ENCODE measurements at regions not wholly inside any gene's neighbourhood (a gene's known extent, or its start where the extent isn't known, plus 50 kb on each side); places are given as distances from the start of the nearest gene placed in this dataset.

DNA sequence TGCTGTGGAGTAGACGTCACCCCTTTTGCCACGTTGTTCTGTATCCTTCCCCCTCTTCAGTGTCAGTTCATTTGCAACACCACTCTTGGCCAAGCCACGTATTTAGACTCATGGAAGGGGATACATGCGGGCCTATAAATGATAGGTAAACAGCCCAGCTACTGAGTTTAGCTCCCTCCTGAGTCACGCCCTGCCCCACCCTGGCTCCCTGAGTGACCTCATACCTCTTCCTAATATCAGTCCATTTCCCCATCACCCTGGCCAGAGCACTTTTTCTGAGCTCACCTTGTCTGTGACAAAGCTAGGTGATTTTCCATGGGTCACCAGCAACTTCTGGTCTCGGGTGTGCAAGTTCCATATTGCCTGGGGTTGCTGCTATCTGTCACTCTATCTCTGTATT is 147.2 kb upstream of the MAF start:
- no peak overlapping the region for H3K27ac Mint-ChIP-seq (ENCODE audit: low read depth)
- H3K9me3 Mint-ChIP-seq, result no peaks in the 10 kb centered on the region
- no peak for DNase-seq (ENCODE audit: low spot score in 2 of 2)
- H3K27me3 Mint-ChIP-seq, result peaks cover 46% of the 10 kb centered on the region
- no peaks in the 10 kb centered on the region for H3K4me1 Mint-ChIP-seq
- no peak overlapping the region for H3K4me3 Mint-ChIP-seq
- H3K36me3 Mint-ChIP-seq (ENCODE audit: insufficient read depth), result peaks cover 2% of the 10 kb centered on the region
- no peak for ATAC-seq (replicated peaks; ENCODE audit: extremely low read depth, poor library complexity, severe bottlenecking)

DNA sequence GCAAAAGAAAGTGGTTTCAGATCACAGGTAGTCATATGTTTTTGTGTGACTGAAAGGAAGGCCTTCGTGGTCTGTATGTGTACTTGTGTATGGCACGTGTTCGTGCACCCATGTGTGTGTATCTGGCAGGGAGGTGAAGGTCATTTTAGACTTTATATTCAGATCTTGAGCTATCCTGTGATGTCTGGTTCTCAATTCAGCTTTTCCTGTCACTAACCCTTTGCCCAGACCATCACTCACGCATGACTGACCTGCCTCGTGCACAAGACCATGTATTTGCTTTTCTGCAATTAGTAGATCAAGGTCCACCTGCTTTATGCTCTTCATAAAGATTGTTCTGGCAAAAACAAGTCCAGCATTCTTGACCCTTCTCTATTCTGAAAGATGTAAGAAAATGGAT is 139.7 kb upstream of the MAF start:
- Mint-ChIP-seq H3K4me1 (no peaks in the 10 kb centered on the region), H3K9me3 (no peaks in the 10 kb centered on the region), H3K36me3 (ENCODE audit: insufficient read depth) (peaks cover 1% of the 10 kb centered on the region), H3K4me3 (no peak overlapping the region), H3K27ac (ENCODE audit: low read depth) (no peak overlapping the region), H3K27me3 (peaks cover 35% of the 10 kb centered on the region)
- DNase-seq (ENCODE audit: low spot score in 2 of 2), result no peak
- no peak for ATAC-seq (replicated peaks; ENCODE audit: extremely low read depth, poor library complexity, severe bottlenecking)

DNA sequence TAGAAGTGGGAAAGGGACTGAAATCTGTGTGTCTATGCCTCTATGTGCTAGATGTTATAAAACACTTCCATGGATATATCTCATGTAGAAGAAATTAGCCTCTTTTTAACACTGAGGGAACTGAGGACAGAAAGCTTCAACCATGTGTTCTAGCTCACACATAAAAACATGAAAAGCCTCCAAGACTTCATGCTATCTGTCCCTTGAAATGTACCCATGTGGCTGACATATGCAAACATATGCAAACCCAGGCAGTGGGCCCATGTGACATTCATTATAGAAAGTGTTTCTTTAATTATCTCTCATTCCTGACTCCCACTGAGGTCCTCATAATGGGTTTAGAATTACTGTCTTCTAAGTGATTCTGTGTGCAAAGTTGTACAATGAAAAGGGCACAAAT is 134.7 kb upstream of the MAF start:
- Mint-ChIP-seq H3K36me3 (ENCODE audit: insufficient read depth) (peaks cover 1% of the 10 kb centered on the region), H3K9me3 (no peaks in the 10 kb centered on the region), H3K4me1 (no peaks in the 10 kb centered on the region), H3K4me3 (no peak overlapping the region), H3K27ac (ENCODE audit: low read depth) (no peak overlapping the region), H3K27me3 (peaks cover 51% of the 10 kb centered on the region)
- no peak for DNase-seq (ENCODE audit: low spot score in 2 of 2)
- no peak for ATAC-seq (replicated peaks; ENCODE audit: extremely low read depth, poor library complexity, severe bottlenecking)

DNA sequence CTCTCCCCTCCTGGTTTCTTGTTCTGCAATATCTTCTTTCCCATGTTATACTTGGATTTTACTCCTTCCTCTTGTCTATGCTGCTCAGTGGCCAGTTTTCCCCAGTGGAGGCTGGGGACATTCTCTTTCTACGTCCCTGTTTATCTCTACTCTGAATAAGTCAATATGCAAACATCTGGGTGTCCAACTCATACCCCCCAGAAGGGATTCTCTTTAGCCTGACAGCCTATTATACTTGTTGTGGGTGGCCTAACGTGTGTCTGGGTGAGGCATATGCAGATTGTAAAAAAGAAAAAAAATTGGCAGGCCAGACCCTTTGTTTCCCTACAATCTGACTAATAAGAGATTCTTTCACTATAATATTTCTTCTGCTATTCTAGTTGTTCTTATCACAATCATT is 134.2 kb upstream of the MAF start:
- no peaks in the 10 kb centered on the region for H3K4me1 Mint-ChIP-seq
- peaks cover 51% of the 10 kb centered on the region for H3K27me3 Mint-ChIP-seq
- H3K9me3 Mint-ChIP-seq, result no peaks in the 10 kb centered on the region
- H3K27ac Mint-ChIP-seq (ENCODE audit: low read depth), result no peak overlapping the region
- peaks cover 1% of the 10 kb centered on the region for H3K36me3 Mint-ChIP-seq (ENCODE audit: insufficient read depth)
- H3K4me3 Mint-ChIP-seq, result no peak overlapping the region
- DNase-seq (ENCODE audit: low spot score in 2 of 2), result no peak
- no peak for ATAC-seq (replicated peaks; ENCODE audit: extremely low read depth, poor library complexity, severe bottlenecking)

DNA sequence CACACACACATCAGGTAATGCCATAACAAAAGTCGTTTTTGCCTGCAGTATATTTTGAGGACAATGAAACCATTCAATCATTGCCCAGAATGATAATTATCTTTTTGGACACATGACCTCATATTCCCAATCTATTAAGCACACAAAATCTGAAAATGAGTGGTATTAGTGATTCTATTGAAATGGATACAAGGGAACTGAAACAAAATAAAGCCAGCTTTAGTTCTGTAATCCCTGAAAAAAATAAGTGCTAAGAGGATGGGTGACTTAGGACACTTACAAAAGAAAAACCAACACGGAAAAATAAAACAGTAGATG is 128.3 kb upstream of the MAF start:
- H3K9me3 Mint-ChIP-seq, result no peaks in the 10 kb centered on the region
- no peak overlapping the region for H3K27ac Mint-ChIP-seq (ENCODE audit: low read depth)
- no peak for DNase-seq (ENCODE audit: low spot score in 2 of 2)
- H3K4me1 Mint-ChIP-seq, result no peaks in the 10 kb centered on the region
- no peak for ATAC-seq (replicated peaks; ENCODE audit: extremely low read depth, poor library complexity, severe bottlenecking)
- peaks cover 25% of the 10 kb centered on the region for H3K27me3 Mint-ChIP-seq
- H3K4me3 Mint-ChIP-seq, result no peak overlapping the region
- H3K36me3 Mint-ChIP-seq (ENCODE audit: insufficient read depth), result no peaks in the 10 kb centered on the region

DNA sequence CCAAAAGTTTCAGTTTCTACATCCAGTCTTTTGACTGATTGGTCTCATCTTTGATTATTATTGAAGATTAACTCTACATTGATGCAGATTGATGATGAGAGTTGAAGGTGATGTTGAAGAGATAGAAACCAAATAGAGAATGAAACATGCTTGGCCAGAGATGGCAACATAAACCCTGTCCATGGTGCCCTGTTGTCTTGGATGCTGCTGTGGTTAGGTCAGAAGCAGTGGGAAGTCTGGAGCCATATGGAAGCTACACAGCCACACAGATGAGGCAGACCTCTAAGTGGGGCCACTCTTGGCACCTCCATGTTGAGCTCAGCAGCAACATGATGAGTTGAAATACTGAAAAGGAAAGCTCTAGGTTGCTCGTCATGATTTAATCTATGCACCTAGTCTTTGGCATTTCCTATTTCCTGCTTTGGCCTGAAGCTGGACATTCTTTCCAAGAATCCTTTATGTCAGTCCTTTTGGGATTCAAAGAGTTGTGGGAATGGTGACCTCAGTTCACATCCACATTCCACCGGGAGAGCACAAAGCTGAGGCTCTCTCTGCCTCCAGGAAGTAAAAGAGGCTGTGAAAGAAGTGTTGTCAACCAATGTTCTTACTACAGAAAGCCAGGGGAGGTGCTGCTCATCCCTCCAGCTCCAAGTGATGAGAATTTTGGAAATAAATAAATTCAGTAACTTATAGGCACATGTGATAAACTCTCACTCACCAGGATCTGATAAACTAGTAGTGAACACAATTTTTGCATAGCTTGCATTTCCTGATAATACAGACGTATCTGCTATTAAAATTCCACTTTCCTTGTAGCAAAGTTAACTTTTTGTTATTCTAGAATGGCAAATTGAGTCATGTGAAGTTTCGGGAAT is 127.7 kb upstream of the MAF start:
- no peak for ATAC-seq (replicated peaks; ENCODE audit: extremely low read depth, poor library complexity, severe bottlenecking)
- no peaks in the 10 kb centered on the region for H3K36me3 Mint-ChIP-seq (ENCODE audit: insufficient read depth)
- no peak overlapping the region for H3K4me3 Mint-ChIP-seq
- DNase-seq (ENCODE audit: low spot score in 2 of 2), result no peak
- H3K4me1 Mint-ChIP-seq, result no peaks in the 10 kb centered on the region
- no peaks in the 10 kb centered on the region for H3K9me3 Mint-ChIP-seq
- H3K27me3 Mint-ChIP-seq, result peaks cover 25% of the 10 kb centered on the region
- H3K27ac Mint-ChIP-seq (ENCODE audit: low read depth), result no peak overlapping the region

DNA sequence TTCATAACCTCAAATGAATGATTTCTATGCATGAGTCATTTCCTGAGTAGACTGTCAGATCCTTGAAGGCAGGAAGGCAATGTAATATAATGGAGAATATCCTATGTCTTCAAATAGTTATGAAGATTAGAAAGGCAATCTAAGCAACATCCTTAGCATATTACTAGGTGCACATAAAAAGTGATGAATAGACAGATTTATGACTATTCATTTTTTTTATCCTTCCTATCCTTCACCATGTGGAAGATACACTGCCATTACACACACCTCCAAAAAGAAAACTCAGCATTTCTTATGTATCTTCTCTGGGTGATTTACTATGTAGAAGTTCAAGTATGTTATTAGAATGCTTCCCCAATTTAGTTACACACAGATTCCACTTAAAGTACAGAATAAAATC is 126.4 kb upstream of the MAF start:
- no peaks in the 10 kb centered on the region for H3K36me3 Mint-ChIP-seq (ENCODE audit: insufficient read depth)
- DNase-seq (ENCODE audit: low spot score in 2 of 2) (no peak), ATAC-seq (replicated peaks; ENCODE audit: extremely low read depth, poor library complexity, severe bottlenecking) (no peak)
- H3K9me3 Mint-ChIP-seq, result peaks cover 6% of the 10 kb centered on the region
- no peak overlapping the region for H3K27ac Mint-ChIP-seq (ENCODE audit: low read depth)
- peaks cover 23% of the 10 kb centered on the region for H3K27me3 Mint-ChIP-seq
- no peaks in the 10 kb centered on the region for H3K4me1 Mint-ChIP-seq
- H3K4me3 Mint-ChIP-seq, result no peak overlapping the region

DNA sequence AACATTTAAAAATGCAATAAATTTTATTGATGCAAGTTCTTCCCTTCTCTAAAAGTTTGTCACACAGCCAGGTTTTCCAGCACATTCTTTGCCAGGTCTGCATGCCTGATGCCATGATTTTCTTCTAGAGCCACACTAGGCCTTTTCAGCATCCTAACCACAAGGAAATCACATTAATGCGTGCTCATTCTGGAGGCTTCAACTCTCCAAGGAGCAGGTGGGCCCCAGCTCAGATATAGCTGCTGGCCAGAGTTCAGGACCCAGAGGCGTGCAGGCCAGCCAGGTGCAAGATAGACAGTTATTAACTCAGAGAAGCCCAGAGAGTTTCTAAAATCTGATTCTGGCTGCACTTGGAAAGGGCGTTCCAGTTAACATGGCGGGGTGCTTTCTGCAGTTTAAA is 124.5 kb upstream of the MAF start:
- Mint-ChIP-seq H3K27me3 (peaks cover 12% of the 10 kb centered on the region), H3K9me3 (peaks cover 6% of the 10 kb centered on the region), H3K4me3 (no peak overlapping the region), H3K27ac (ENCODE audit: low read depth) (no peak overlapping the region), H3K36me3 (ENCODE audit: insufficient read depth) (no peaks in the 10 kb centered on the region), H3K4me1 (no peaks in the 10 kb centered on the region)
- ATAC-seq (replicated peaks; ENCODE audit: extremely low read depth, poor library complexity, severe bottlenecking) (no peak), DNase-seq (ENCODE audit: low spot score in 2 of 2) (no peak)

DNA sequence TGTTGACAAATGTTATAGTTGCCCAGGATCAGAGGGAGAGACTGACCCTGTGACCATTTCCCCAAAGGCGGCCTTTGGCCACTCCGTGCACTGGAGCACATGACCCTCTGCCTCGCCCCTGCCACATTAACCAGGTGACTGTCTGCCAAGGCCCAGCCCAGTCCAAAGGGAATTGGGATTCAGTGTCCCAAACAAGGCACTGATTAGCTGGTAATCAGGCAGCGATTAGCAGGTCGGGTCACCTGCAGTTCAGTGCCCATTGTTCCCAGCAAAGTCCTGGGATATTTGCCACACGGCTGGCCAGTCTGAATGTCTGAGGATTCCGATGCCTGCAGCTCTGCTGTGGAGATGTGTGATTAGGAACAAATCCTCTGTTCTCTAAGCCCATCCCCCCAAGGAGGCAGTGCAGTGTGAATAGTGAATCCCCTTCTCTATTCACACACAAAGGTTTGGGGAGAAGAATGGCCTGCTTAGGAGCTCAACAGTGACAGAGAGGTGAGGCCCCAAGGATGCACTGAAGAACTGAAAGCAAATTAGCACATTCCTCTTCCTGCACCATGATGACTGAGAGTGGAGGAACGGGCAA is 123.1 kb upstream of the MAF start:
- no peak for DNase-seq (ENCODE audit: low spot score in 2 of 2)
- Mint-ChIP-seq H3K4me3 (no peak overlapping the region), H3K27ac (ENCODE audit: low read depth) (no peak overlapping the region), H3K36me3 (ENCODE audit: insufficient read depth) (no peaks in the 10 kb centered on the region), H3K4me1 (no peaks in the 10 kb centered on the region), H3K27me3 (peaks cover 18% of the 10 kb centered on the region), H3K9me3 (peaks cover 6% of the 10 kb centered on the region)
- no peak for ATAC-seq (replicated peaks; ENCODE audit: extremely low read depth, poor library complexity, severe bottlenecking)

DNA sequence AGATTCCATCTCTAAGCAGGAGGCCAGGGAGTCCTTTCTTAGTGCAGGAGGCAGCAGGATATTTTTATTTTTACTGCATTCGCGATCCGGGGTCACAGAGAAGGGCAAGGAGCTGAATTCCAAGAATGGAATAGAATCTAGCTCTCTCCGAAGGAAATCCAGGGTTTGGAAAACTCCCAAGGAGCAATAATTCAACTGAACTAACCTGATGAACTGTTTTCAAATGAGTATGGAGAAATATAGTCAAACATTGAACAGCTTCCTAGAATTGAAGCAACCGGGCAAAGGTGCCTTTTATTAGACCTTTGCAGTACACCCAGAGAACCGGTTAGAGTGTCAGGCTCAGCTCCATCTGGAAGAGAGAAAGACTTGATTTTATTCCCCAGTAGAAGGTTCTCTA is 120.7 kb upstream of the MAF start:
- ATAC-seq (replicated peaks; ENCODE audit: extremely low read depth, poor library complexity, severe bottlenecking) (no peak), DNase-seq (ENCODE audit: low spot score in 2 of 2) (no peak)
- Mint-ChIP-seq H3K4me1 (no peaks in the 10 kb centered on the region), H3K9me3 (peaks cover 6% of the 10 kb centered on the region), H3K36me3 (ENCODE audit: insufficient read depth) (no peaks in the 10 kb centered on the region), H3K27me3 (peaks cover 42% of the 10 kb centered on the region), H3K4me3 (no peak overlapping the region), H3K27ac (ENCODE audit: low read depth) (no peak overlapping the region)

DNA sequence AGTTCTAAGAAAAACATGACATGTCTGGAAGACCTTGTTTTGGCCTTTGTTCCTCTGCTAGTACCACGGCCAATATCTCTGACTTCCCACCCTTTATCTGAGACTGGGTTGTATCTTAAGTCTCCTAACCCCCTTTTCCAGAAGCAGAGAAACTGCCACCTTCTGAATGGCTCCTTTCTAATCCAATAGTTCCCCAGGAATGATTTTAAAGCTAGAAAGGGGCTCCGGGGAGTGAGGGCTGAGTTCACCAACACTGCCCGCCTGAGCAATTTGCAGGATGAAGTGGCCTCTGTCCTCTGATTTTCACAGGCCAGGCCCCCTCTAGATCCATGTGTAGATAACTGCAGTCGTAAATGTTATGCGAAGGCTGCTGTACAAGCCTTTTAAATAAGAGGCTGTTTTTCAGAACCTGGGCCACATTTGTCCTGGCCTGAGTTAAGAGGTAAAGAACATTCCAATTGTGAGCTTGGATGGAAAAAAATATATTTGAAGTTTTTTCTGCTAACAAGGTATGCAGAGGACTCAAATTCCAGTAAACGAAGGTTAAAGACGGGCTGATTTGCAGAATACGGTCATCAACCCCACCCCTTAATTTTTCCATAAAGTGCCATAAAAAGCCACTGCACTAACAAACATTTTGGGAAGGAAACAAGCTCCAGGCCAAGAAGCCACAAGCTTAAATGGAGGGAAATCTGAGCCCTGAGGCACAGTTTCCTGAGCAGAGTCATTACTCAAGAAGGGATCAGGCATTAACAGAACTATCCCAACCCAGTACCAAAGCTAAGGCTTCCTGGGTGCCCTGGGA is 117.0 kb upstream of the MAF start:
- no peak overlapping the region for H3K4me3 Mint-ChIP-seq
- no peaks in the 10 kb centered on the region for H3K36me3 Mint-ChIP-seq (ENCODE audit: insufficient read depth)
- ATAC-seq (replicated peaks; ENCODE audit: extremely low read depth, poor library complexity, severe bottlenecking) (no peak), DNase-seq (ENCODE audit: low spot score in 2 of 2) (no peak)
- peaks cover 5% of the 10 kb centered on the region for H3K9me3 Mint-ChIP-seq
- H3K27ac Mint-ChIP-seq (ENCODE audit: low read depth), result no peak overlapping the region
- no peaks in the 10 kb centered on the region for H3K4me1 Mint-ChIP-seq
- peaks cover 69% of the 10 kb centered on the region for H3K27me3 Mint-ChIP-seq

DNA sequence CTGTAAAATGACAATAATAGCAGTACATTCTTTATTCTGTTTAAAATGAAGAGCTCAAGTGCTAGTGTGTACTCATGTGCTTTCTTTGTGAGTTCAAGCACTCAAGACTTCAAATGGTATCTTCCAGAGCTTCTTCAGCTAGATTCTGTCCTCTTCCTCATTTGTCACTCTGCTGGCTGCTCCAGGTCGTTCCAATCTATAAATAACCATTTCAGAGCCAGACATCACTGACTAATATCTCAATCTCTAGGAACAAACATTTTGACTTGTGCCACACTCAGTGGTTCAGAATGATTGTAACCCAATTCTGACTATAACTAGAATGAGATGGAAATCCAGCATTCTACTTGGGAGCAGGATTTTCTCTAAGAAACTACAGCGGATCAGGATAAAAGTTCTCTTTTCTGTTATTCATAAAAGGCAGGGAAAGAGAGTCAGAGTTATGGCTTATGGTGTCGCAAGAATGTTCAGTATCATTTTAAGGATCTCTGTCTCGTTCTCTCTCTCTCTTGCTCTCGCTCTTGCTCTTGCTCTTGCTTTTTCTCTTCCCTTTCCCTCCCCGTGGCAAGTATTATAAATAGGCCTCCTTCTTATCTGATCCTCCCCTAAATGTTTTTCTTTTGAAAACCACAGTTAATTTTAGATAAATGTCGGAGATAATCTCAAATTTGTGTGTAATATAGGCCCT is 116.3 kb upstream of the MAF start:
- Mint-ChIP-seq H3K27me3 (peaks cover 75% of the 10 kb centered on the region), H3K9me3 (no peaks in the 10 kb centered on the region), H3K4me1 (no peaks in the 10 kb centered on the region), H3K4me3 (no peak overlapping the region), H3K36me3 (ENCODE audit: insufficient read depth) (no peaks in the 10 kb centered on the region), H3K27ac (ENCODE audit: low read depth) (no peak overlapping the region)
- DNase-seq (ENCODE audit: low spot score in 2 of 2) (no peak), ATAC-seq (replicated peaks; ENCODE audit: extremely low read depth, poor library complexity, severe bottlenecking) (no peak)

Data from central memory CD8-positive, alpha-beta T cell (primary cell).